ENCODE measurements at regions not wholly inside any gene's neighbourhood (a gene's known extent, or its start where the extent isn't known, plus 50 kb on each side); places are given as distances from the start of the nearest gene placed in this dataset.

DNA sequence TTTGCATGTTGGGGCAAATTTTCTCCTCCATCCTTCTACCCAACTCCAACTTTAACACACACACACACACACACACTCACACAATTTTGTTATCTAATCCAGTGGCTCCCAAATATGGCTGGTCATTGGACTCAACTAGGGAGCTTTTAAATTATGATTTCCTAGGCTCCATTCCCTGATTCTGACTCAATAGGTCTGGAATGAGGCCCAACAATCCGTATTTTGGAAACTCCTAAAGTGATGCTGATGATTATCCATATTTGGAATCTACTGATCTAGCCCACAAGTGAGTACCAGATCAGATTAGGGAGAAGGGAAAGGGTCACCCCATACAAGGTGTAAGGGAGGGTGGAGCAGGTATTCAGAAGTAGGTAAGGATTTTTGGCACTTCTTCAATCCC, 309.7 kb downstream of the TLE1 start:
- TF ChIP-seq EZH2phosphoT487 (IDR thresholded peaks at IDR 0.05), result no peak
- TF ChIP-seq, protein P1, sequence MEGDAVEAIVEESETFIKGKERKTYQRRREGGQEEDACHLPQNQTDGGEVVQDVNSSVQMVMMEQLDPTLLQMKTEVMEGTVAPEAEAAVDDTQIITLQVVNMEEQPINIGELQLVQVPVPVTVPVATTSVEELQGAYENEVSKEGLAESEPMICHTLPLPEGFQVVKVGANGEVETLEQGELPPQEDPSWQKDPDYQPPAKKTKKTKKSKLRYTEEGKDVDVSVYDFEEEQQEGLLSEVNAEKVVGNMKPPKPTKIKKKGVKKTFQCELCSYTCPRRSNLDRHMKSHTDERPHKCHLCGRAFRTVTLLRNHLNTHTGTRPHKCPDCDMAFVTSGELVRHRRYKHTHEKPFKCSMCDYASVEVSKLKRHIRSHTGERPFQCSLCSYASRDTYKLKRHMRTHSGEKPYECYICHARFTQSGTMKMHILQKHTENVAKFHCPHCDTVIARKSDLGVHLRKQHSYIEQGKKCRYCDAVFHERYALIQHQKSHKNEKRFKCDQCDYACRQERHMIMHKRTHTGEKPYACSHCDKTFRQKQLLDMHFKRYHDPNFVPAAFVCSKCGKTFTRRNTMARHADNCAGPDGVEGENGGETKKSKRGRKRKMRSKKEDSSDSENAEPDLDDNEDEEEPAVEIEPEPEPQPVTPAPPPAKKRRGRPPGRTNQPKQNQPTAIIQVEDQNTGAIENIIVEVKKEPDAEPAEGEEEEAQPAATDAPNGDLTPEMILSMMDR (IDR thresholded peaks at IDR 0.05), result no peak

All from neural progenitor cell (in vitro differentiated cells).